Prostate gland (tissue), 2 donors: ENCODE measurements at regions not wholly inside any gene's neighbourhood (a gene's known extent, or its start where the extent isn't known, plus 50 kb on each side); places are given as distances from the start of the nearest gene placed in this dataset.

ENCODE experiments used
- DNase-seq: peaks from one replicate; pipeline ENCODE4 v3.0.0-alpha.2; 2019; ENCODE audit warnings: low spot score
- H3K27ac ChIP-seq, 2 donors: fragments of 200-600 bp; sonication (generic); 2 replicates each; pipeline ENCODE4 v1.5.1; 2017 to 2019
- H3K27me3 ChIP-seq: fragments of 200-600 bp; sonication (generic); replicated peaks from 2 replicates; pipeline ENCODE4 v1.5.1; 2019; ENCODE audit not compliant: insufficient read depth
- H3K36me3 ChIP-seq, 2 donors: fragments of 200-600 bp; sonication (generic); 1 replicate in 1 of 2; 2 replicates in 1 of 2; pipeline versions ENCODE4 v1.5.1 to v1.8.1; 2017 to 2019
- H3K4me1 ChIP-seq: fragments of 200-600 bp; sonication (generic); replicated peaks from 2 replicates; pipeline ENCODE4 v1.5.1; 2019
- H3K4me3 ChIP-seq, 2 donors: fragments of 200-600 bp; sonication (generic); 2 replicates each; pipeline ENCODE4 v1.5.1; 2017 to 2019
- H3K9me3 ChIP-seq: fragments of 200-600 bp; sonication (generic); 2 replicates; pipeline ENCODE4 v1.5.1; 2017
- CTCF ChIP-seq, 4 experiments: fragments of 200-600 bp in 2 of 4; fragments of 450-650 bp in 2 of 4; sonication (generic) in 2 of 4; IDR thresholded peaks; 1 replicate in 3 of 4; 2 replicates in 1 of 4; pipeline ENCODE4 v1.5.1; 2016 to 2019; ENCODE audit warnings: antibody characterized with exemption in 4 of 4, mild to moderate bottlenecking in 2 of 4, moderate library complexity in 2 of 4
- POLR2A ChIP-seq: fragments of 450-650 bp; IDR thresholded peaks from one replicate; pipeline ENCODE4 v1.6.1; 2016; ENCODE audit warnings: antibody characterized with exemption, mild to moderate bottlenecking
- POLR2AphosphoS5 ChIP-seq: sonication (generic); formaldehyde crosslinking; IDR thresholded peaks from one replicate; pipeline ENCODE4 v1.6.1; 2017; ENCODE audit warnings: antibody characterized with exemption
- WGBS: methylation state at CpG from one replicate; pipeline ENCODE4 v1.1.5; 2018; 5-methylcytosine and 5-hydroxymethylcytosine counted together
- intact Hi-C: fragments of 100-400 bp; cut with DNase I; formaldehyde crosslinking; loops from one replicate; pipeline ENCODE4 v1.14.2; 2022

GRCh38 chr2:198756166-198756565, 701.6 kb downstream of the SATB2 start:
- WGBS: 41% methylated on average over 3 of the region's 3 CpGs

GRCh38 chr2:198753101-198753500, 704.6 kb downstream of the SATB2 start:
- Histone ChIP-seq H3K27ac (no peak overlapping the region), H3K27me3 (no peaks in the 10 kb centered on the region), H3K4me3 (no peak overlapping the region), H3K9me3 (no peaks in the 10 kb centered on the region), H3K36me3 (no peaks in the 10 kb centered on the region), H3K4me1 (no peaks in the 10 kb centered on the region)
- intact Hi-C loops: no loop called here
- WGBS: 64% methylated on average over 3 of the region's 3 CpGs
- no peak for DNase-seq
- TF ChIP-seq POLR2A (no peak), POLR2AphosphoS5 (no peak), CTCF (IDR thresholded peaks at IDR 0.05) (no peak)

More at GRCh38 chr2:198756166-198756565, 701.6 kb downstream of the SATB2 start:
- H3K27ac ChIP-seq: no peak overlapping the region
- DNase-seq: no peak
- H3K4me3 ChIP-seq: no peak overlapping the region
- no peaks in the 10 kb centered on the region for H3K4me1 ChIP-seq
- H3K9me3 ChIP-seq: no peaks in the 10 kb centered on the region
- TF ChIP-seq POLR2AphosphoS5: no peak
- no peak for TF ChIP-seq POLR2A
- no peak for TF ChIP-seq CTCF (IDR thresholded peaks at IDR 0.05)
- intact Hi-C loops: no loop called here
- H3K27me3 ChIP-seq: no peaks in the 10 kb centered on the region
- H3K36me3 ChIP-seq: no peaks in the 10 kb centered on the region

- intact Hi-C loops: no loop called here
- Histone ChIP-seq H3K27ac (no peak overlapping the region), H3K27me3 (no peaks in the 10 kb centered on the region), H3K4me3 (no peak overlapping the region), H3K4me1 (no peaks in the 10 kb centered on the region), H3K36me3 (no peaks in the 10 kb centered on the region), H3K9me3 (no peaks in the 10 kb centered on the region)
- no peak for DNase-seq
- TF ChIP-seq POLR2AphosphoS5 (no peak), POLR2A (no peak), CTCF (IDR thresholded peaks at IDR 0.05) (no peak)
- WGBS: 47% methylated on average over 2 of the region's 2 CpGs
Measured at GRCh38 chr2:198749364-198749763, 708.4 kb downstream of the SATB2 start.

- Histone ChIP-seq H3K36me3 (no peaks in the 10 kb centered on the region), H3K27me3 (no peaks in the 10 kb centered on the region), H3K4me3 (no peak overlapping the region), H3K27ac (no peak overlapping the region), H3K9me3 (no peaks in the 10 kb centered on the region), H3K4me1 (no peaks in the 10 kb centered on the region)
- intact Hi-C loops: no loop called here
- 63% methylated on average over 3 of the region's 3 CpGs for WGBS
- TF ChIP-seq CTCF (IDR thresholded peaks at IDR 0.05) (no peak), POLR2AphosphoS5 (no peak), POLR2A (no peak)
- no peak for DNase-seq
Measured at GRCh38 chr2:198731842-198732399, 725.8 kb downstream of the SATB2 start.

- Histone ChIP-seq H3K36me3 (no peaks in the 10 kb centered on the region), H3K27me3 (no peaks in the 10 kb centered on the region), H3K4me1 (no peaks in the 10 kb centered on the region), H3K27ac (no peak overlapping the region), H3K4me3 (no peak overlapping the region), H3K9me3 (no peaks in the 10 kb centered on the region)
- 88% methylated on average over 3 of the region's 3 CpGs for WGBS
- intact Hi-C loops: no loop called here
- TF ChIP-seq POLR2AphosphoS5 (no peak), CTCF (IDR thresholded peaks at IDR 0.05) (no peak), POLR2A (no peak)
- DNase-seq: no peak
Measured at GRCh38 chr2:198720266-198720665, 737.5 kb downstream of the SATB2 start.
